ENCODE measurements at regions not wholly inside any gene's neighbourhood (a gene's known extent, or its start where the extent isn't known, plus 50 kb on each side); places are given as distances from the start of the nearest gene placed in this dataset.

DNA sequence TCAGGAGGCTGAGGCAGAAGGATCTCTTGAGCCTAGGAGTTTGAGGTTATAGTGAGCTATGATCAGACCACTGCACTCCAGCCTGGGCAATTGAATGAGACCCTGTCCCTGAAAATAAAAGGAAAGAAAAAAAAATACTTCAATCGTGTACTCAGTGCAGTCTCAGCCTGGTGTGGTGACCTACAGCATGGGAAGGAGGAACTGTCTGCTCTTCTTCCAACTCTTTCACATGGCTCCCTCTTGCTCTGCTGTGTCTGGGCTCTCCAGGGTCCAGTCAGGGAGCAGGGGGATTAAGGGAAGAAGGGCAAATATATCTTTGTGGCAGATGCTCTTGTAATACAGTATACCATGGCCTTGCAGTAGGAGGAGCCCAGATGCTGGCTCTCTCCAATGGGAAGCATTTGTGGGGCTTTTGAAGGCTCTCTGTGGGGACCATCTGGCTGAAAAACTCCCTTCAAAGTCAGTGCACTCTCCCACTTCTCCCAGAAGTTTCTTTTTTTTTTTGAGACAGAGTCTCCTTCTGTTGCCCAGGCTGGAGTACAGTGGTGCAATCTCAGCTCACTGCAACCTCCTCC is 76.6 kb upstream of the TMPO start:
- DNase-seq (ENCODE audit: low spot score), result no peak
- peaks cover 13% of the 10 kb centered on the region for H3K4me1 Mint-ChIP-seq
- no peaks in the 10 kb centered on the region for H4K20me1 ChIP-seq (ENCODE audit: low read depth)

DNA sequence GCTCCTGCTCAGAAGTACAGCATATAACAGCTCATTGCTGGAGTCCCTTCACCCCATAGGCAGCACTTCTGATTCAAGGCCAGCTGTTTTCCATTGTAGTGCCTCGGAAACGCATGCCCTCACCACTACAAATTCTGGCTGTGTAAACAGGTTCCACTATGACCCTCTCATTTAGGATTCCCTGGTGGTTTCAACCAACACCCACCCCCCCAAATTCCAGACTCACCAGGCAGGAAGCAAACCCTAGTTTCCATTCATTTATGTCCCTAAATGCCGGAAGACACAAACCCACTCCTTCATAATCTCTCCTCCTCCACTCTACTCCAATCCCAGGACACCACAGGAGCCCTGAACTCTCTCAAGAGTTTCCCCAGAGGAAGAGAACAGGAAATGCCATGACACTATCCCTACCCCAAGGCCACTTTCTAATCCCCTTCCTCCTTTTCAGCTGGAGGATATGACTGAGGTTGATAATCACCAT is 75.9 kb upstream of the TMPO start:
- Histone ChIP-seq H3F3A (ENCODE audit: low read depth) (no peaks in the 10 kb centered on the region), H3K4me1 (no peaks in the 10 kb centered on the region), H3K36me3 (no peaks in the 10 kb centered on the region), H3K27me3 (no peaks in the 10 kb centered on the region), H3K9me3 (ENCODE audit: low read depth) (peaks cover 4% of the 10 kb centered on the region), H2AFZ (replicated peaks) (no peak overlapping the region), H3K9ac (no peak overlapping the region), H4K20me1 (ENCODE audit: low read depth) (no peaks in the 10 kb centered on the region), H3K79me2 (ENCODE audit: low read depth) (no peaks in the 10 kb centered on the region), H3K4me3 (no peak overlapping the region), H3K27ac (no peak overlapping the region), H3K4me2 (no peak overlapping the region)
- Mint-ChIP-seq H3K27me3 (ENCODE audit: insufficient read depth, low read depth) (peaks cover 2% of the 10 kb centered on the region), H3K4me3 (no peak overlapping the region), H3K27ac (no peak overlapping the region), H3K36me3 (no peaks in the 10 kb centered on the region), H3K4me1 (peaks cover 13% of the 10 kb centered on the region), H3K9me3 (peaks cover 15% of the 10 kb centered on the region)
- TF ChIP-seq EZH2 (IDR thresholded peaks at IDR 0.05) (no peak), EZH2phosphoT487 (IDR thresholded peaks at IDR 0.05) (no peak), CTCF (IDR thresholded peaks at IDR 0.05) (no peak)
- no peak for DNase-seq (ENCODE audit: low spot score)

More for the DNA sequence above, 76.6 kb upstream of the TMPO start:
- TF ChIP-seq CTCF (IDR thresholded peaks at IDR 0.05) (no peak), EZH2 (IDR thresholded peaks at IDR 0.05) (no peak), EZH2phosphoT487 (IDR thresholded peaks at IDR 0.05) (no peak)
- Mint-ChIP-seq H3K27me3 (ENCODE audit: insufficient read depth, low read depth) (no peaks in the 10 kb centered on the region), H3K4me3 (no peak overlapping the region), H3K36me3 (no peaks in the 10 kb centered on the region), H3K27ac (no peak overlapping the region), H3K9me3 (peaks cover 16% of the 10 kb centered on the region)
- Histone ChIP-seq H3K79me2 (ENCODE audit: low read depth) (no peaks in the 10 kb centered on the region), H3K4me2 (no peak overlapping the region), H3K27me3 (no peaks in the 10 kb centered on the region), H2AFZ (replicated peaks) (no peak overlapping the region), H3K9ac (no peak overlapping the region), H3K36me3 (no peaks in the 10 kb centered on the region), H3K4me3 (no peak overlapping the region), H3K9me3 (ENCODE audit: low read depth) (peaks cover 7% of the 10 kb centered on the region), H3K27ac (no peak overlapping the region), H3F3A (ENCODE audit: low read depth) (no peaks in the 10 kb centered on the region), H3K4me1 (no peaks in the 10 kb centered on the region)

DNA sequence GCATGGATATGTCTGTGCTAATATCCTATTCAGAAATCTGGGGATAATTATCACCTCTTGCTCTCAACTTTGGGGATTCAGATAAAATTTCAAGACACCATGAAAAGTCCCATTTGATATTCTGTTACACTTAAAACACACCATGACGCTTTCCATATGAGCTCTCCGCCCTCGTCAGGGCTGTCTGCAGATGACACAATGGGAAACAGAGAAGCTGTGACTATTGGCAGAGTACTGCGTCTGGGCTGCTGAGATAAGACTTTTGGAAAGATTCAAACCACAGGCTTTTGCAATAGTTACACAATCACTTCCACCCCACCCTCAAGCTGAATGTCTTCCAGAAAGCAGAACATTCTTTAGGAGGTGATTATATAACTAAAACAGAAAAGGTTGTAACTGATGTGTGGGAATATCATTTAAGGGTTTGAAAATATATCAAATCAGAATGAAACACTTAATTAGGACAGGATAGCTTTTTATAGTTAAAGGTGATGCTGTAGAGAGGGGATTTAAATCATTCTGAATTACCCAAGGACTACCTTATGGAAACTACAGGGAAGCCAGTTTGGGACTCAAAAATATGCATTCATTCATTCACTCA is 75.3 kb upstream of the TMPO start:
- Histone ChIP-seq H3K9me3 (ENCODE audit: low read depth) (no peaks in the 10 kb centered on the region), H3K27me3 (no peaks in the 10 kb centered on the region), H3K79me2 (ENCODE audit: low read depth) (no peaks in the 10 kb centered on the region), H2AFZ (replicated peaks) (no peak overlapping the region), H3F3A (ENCODE audit: low read depth) (no peaks in the 10 kb centered on the region), H3K9ac (no peak overlapping the region), H3K4me1 (no peaks in the 10 kb centered on the region), H3K36me3 (no peaks in the 10 kb centered on the region), H3K4me2 (no peak overlapping the region), H4K20me1 (ENCODE audit: low read depth) (no peaks in the 10 kb centered on the region), H3K27ac (no peak overlapping the region), H3K4me3 (no peak overlapping the region)
- no peak for DNase-seq (ENCODE audit: low spot score)
- peaks cover 13% of the 10 kb centered on the region for H3K4me1 Mint-ChIP-seq
- H3K4me3 Mint-ChIP-seq, result no peak overlapping the region
- no peaks in the 10 kb centered on the region for H3K36me3 Mint-ChIP-seq
- H3K9me3 Mint-ChIP-seq, result peaks cover 11% of the 10 kb centered on the region
- TF ChIP-seq EZH2 (IDR thresholded peaks at IDR 0.05), result no peak
- TF ChIP-seq EZH2phosphoT487 (IDR thresholded peaks at IDR 0.05), result no peak
- no peak for TF ChIP-seq CTCF (IDR thresholded peaks at IDR 0.05)
- H3K27ac Mint-ChIP-seq, result no peak overlapping the region
- H3K27me3 Mint-ChIP-seq (ENCODE audit: insufficient read depth, low read depth), result peaks cover 2% of the 10 kb centered on the region
